Lung microvascular endothelial cell (primary cell): ENCODE measurements at regions not wholly inside any gene's neighbourhood (a gene's known extent, or its start where the extent isn't known, plus 50 kb on each side); places are given as distances from the start of the nearest gene placed in this dataset.

Source experiments
- DNase-seq, 2 donors: peaks; one replicate each; pipeline versions ENCODE4 v3.0.0 to v3.0.0-alpha.2; 2010; ENCODE audit warnings: low read depth in 2 of 2

DNA sequence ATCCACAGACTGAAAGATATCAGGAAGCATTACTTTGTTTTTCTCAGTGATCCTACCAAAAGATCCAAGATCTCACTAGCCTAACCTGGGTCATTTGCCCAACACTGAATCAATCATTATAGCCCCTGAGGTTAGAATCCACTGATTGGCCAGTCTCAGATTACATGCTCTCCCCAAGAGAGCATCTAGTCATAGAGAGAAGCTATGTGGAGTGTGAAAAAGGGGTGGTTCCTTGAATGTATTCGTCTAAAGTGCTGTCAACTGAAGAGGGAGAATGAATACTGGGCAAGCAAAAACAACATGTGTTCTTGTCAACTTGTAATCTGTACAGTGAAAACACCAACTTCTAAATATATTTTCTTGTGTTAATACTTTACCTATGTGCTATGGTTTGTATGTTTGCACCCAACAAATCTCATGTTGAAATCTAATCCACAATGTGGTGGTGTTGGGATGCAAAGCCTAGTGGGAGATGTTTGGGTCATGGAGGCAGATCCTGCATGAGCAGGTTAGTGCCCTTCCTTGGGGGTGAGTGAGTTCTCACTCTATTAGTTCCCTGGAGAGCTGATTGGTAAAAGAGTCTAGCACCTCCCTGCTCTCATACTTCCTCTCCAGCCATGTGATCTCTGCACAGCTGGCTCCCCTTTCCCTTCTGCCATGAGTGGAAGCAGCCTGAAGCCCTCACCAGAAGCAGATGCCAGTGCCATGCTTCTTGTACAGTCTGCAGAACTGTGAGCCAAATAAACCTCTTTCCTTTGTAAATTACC is 60.3 kb upstream of the PJA2 start:
- no peak for DNase-seq

DNA sequence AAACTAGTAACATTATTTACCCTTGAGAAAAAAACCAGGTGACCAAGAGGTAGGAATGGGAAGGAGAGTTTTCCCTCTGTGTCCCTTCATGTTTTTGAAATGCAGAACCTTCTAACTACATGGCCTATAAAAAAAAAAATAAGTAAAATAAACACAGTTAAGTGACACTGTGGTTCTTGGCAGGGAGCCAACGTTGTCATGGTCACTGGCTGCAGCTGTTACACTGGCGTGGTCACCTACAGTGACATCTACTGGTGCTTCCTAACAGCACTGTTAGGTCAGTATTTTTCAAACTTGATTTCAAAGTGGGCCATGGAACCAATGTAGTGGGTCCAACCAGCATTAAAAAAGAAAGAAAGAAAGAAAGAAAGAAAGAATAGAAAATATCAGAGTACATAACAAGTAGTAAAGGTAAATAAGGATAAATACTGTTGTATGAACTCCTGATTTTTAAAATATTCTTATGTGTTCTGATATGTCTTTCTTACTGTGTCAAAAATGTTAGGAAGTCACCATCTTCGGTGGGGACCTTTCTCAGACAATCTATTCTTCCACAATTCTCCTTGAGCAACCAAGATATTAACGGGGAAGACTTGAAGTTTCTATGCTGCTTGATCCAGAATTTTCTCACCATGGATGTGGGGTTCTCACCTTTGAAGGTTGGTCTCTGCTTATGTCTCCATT is 59.1 kb upstream of the PJA2 start:
- peak; percentile 97 to 99 for DNase-seq

DNA sequence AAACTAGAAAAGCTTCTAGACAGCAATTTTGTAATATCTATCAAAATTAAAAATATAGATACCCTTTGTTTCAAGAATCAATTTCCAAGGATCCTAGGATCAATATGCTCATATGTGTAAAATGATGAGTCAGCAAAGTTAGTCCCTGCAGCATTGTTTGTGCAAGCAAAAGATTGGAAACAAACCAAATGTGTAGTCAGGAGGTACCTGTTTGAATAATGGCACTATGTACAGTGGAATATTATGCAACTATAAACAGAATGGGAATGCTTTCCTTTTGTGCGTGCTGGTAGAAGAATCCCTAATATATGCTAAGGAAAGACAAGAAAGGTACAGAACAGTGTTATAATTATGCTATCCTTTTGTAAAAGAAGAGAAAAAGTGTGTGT is 58.5 kb upstream of the PJA2 start:
- DNase-seq = peak in 1 of 2 donors; percentile 11

DNA sequence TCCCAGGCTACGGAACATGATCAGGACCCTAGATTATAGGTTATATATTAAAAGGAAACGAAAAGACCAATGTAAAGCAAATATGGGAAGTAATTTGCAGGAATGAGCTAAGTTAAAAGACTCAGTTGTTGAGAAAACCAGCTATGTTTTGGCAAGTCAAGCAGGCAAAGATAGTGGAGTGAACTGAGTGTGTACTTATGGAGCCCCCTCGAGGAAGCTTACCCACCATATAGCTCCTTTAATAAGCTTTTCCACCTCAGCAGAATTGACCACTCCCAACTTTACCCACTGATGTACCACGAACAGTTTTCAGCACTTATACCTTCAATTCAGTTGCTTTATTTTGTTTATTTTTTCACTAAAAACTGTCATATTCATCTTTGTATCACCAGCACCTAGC is 57.3 kb upstream of the PJA2 start:
- DNase-seq = no peak
